NCI-H1436 treated with DMSO at 0.1 percent for 48 hours (cell line): ENCODE measurements at regions not wholly inside any gene's neighbourhood (a gene's known extent, or its start where the extent isn't known, plus 50 kb on each side); places are given as distances from the start of the nearest gene placed in this dataset.
A peak's percentile ranks its signal among the peaks of the same experiment; 100 is the strongest.

Source experiments
- DNase-seq: peaks from one replicate; lab custom pipeline; 2025; lab: John Stamatoyannopoulos, UW

- DNase-seq = no peak
These were observed 492.1 kb upstream of the PPP2R3A start for GRCh38 chr3:135473449-135473848.

GRCh38 chr3:135487261-135487660 is 478.3 kb upstream of the PPP2R3A start:
- no peak for DNase-seq

GRCh38 chr3:135490219-135490915 is 475.2 kb upstream of the PPP2R3A start:
- no peak for DNase-seq

- DNase-seq = no peak
These were observed 473.9 kb upstream of the PPP2R3A start for GRCh38 chr3:135491491-135492205.

- no peak for DNase-seq
These were observed 469.6 kb upstream of the PPP2R3A start for GRCh38 chr3:135495891-135496290.

- DNase-seq = no peak
These were observed 467.5 kb upstream of the PPP2R3A start for GRCh38 chr3:135497979-135498378.

GRCh38 chr3:135499426-135499825 is 466.1 kb upstream of the PPP2R3A start:
- no peak for DNase-seq

GRCh38 chr3:135500034-135500433 is 465.5 kb upstream of the PPP2R3A start:
- DNase-seq = no peak

GRCh38 chr3:135503065-135503759 is 462.3 kb upstream of the PPP2R3A start:
- DNase-seq = no peak

- DNase-seq = peak; percentile 53
These were observed 461.5 kb upstream of the PPP2R3A start for GRCh38 chr3:135503760-135504686.

- DNase-seq = no peak
These were observed 452.1 kb upstream of the PPP2R3A start for GRCh38 chr3:135513106-135514059.

GRCh38 chr3:135514060-135514448 is 451.5 kb upstream of the PPP2R3A start:
- no peak for DNase-seq

- no peak for DNase-seq
These were observed 449.4 kb upstream of the PPP2R3A start for GRCh38 chr3:135516143-135516542.

GRCh38 chr3:135528413-135529015 is 437.0 kb upstream of the PPP2R3A start:
- DNase-seq = no peak

- no peak for DNase-seq
These were observed 433.5 kb upstream of the PPP2R3A start for GRCh38 chr3:135532021-135532420.

GRCh38 chr3:135538123-135538522 is 427.4 kb upstream of the PPP2R3A start:
- no peak for DNase-seq

GRCh38 chr3:135539351-135539750 is 426.2 kb upstream of the PPP2R3A start:
- no peak for DNase-seq

- DNase-seq = no peak
These were observed 425.7 kb upstream of the PPP2R3A start for GRCh38 chr3:135539854-135540253.

GRCh38 chr3:135549928-135550494 is 415.5 kb upstream of the PPP2R3A start:
- no peak for DNase-seq

- DNase-seq = no peak
These were observed 409.4 kb upstream of the PPP2R3A start for GRCh38 chr3:135556174-135556573.
